ENCODE measurements at regions not wholly inside any gene's neighbourhood (a gene's known extent, or its start where the extent isn't known, plus 50 kb on each side); places are given as distances from the start of the nearest gene placed in this dataset.
"Not testable (repeated sequence)": the region's sequence is repeated elsewhere in the genome, so short reads cannot be mapped to it uniquely, and the experiment has no call there.

GRCh38 chr7:10501206-10501884 is 472.3 kb upstream of the PHF14 start:
- DNase-seq, result not testable (repeated sequence)

- no peak for DNase-seq
Measured at GRCh38 chr7:10507032-10507431, 466.6 kb upstream of the PHF14 start.

DNA sequence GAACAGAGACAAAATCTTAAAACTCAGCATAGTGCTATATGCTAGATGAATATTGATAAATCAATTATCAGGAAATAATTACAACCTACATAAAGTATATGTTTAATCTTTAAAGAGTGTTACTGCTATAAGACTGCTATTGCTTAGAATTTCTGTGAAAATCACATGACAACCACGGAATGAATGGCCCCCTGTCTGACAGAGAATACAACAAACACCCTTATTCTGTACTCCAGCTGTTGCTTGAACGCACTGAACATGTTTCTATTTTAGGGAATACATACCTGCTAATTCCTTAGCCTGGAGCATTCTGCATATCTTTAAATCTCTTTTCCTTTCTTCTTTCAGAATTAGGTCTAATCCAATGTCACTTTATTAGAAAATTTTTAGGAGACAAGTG is 452.4 kb upstream of the PHF14 start:
- DNase-seq, result no peak

DNA sequence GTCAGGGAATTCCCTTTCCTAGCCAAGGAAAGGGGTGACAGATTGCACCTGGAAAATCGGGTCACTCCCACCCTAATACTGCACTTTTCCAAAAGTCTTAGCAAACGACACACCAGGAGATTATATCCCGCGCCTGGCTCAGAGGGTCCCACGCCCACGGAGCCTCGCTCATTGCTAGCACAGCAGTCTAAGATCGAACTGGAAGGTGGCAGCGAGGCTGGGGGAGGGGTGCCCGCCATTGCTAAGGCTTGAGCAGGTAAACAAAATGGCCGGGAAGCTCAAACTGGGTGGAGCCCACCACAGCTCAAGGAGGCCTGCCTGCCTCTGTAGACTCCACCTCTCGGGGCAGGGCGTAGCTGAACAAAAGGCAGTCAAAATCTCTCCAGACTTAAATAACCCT is 440.2 kb upstream of the PHF14 start:
- DNase-seq, result not testable (repeated sequence)

DNA sequence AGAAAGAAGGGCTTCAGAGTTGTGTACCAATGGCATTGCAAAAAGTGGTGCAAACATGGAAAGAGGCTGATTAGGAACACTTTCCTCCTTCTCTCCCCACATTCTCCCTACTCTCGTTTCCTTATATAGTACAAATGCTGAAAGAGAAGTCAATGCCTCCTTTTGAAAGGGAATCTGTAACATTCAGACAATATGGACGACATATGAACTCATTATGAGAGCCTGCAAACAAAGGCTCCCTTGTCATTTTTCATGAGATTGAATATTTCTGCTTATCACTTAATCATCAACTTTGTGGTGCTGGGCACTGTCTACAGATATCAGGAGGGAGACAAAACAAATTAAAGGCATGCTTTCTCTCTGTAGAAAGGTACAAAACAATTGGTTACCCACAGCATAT is 437.1 kb upstream of the PHF14 start:
- DNase-seq, result no peak

- no peak for DNase-seq
Measured at GRCh38 chr7:10537764-10538163, 435.9 kb upstream of the PHF14 start.

DNA sequence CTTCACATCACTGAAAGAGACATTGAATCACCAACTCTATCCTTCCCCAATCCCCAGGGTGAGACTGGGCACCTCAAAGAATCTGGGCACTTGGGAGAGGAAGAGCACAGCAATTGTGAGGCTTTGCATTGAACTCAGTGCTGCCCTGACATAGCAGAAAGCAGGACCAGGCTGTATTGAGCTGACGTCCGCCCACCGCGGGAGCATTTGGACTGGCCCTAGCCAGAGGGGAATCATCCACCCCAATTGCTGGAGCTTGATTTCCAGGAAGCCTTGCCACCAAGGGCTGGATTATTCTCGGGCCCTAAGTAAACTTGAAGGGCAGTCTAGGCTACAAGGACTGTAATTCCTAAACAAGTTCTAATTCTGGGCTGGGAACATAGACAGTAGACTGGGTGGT is 416.3 kb upstream of the PHF14 start:
- DNase-seq, result no peak

GRCh38 chr7:10560497-10560896 is 413.2 kb upstream of the PHF14 start:
- DNase-seq, result no peak

DNA sequence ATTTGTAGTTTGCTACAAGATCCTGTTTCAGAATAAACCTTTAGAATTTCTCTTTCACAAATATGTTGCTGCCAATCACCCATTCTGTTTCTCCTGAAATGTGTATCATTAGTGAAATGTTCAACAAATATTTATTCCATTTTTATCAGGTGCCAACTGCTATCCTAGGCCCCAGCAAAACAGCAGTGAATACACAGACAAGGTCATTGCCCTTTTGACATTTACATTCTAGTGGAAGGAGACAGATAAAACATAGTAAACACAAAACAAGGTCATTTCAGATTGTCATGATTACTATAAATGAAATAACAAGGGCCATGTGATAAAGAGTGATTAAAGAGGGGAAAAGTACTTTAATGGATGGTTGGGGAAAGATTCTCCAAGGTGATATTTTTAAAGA is 404.8 kb upstream of the PHF14 start:
- no peak for DNase-seq

DNA sequence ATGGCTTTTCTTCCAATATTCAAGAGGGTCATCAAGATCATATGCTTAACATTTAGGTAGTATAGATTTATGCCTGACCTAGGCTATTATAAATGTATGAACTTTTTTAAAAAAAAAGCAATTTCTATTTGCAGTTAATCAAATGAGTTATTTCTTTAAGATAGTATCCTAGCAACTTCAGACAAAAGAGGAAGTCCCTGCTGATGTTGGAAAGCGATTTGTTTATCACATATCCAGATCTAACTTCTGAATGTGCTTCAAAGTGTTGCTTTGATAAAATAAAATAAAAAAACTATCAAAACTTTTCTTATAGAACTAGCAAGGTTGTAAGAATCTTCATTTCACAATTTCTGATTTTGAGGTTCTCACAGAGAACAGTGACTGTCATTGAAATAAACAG is 401.9 kb upstream of the PHF14 start:
- no peak for DNase-seq

DNA sequence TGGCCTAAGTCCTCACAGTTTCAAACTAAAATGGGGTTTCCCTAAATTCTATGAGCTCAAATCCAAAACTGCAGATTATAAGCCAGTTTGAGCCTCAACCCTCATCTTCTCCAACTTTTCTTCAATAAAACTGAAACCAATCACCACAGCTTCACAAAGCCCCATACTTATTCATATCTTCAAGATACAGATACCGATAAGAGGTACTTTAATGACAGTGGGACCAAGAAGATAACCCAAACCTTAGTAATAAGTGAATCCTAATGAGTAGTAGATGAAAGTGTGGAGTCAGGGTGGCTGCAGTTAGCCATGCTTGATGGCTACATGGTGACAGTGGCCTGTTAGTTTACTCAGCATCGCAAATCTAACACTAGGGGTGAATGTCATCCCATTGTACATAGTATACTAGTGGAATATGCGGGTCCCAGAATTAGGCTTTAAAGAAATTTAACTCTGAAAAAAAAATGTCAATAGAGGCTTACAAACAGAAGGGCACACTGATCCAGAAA is 395.8 kb upstream of the PHF14 start:
- no peak for DNase-seq

- DNase-seq, result no peak
Measured at GRCh38 chr7:10579561-10579960, 394.1 kb upstream of the PHF14 start.

GRCh38 chr7:10584886-10585285 is 388.8 kb upstream of the PHF14 start:
- DNase-seq, result no peak

- DNase-seq, result no peak
Measured at GRCh38 chr7:10588084-10588483, 385.6 kb upstream of the PHF14 start.

DNA sequence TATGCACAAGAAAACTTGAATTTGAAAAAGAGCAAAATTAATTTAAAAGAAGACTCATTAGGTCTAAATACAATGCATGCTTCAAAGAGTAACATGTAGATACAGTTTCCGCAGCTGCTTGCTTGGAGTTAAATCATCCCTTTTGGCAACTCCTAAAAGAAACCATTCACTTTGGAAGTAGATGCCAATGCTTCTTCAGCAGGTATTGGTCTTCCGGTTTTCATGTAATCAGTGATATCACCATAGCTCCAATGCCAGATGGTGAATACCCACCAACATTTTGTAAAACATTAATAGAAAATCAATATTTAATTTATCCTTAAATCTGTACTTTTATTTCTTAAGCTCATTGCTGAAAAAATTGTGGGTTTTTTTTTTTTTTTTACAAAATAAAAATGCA is 381.1 kb upstream of the PHF14 start:
- DNase-seq, result no peak

DNA sequence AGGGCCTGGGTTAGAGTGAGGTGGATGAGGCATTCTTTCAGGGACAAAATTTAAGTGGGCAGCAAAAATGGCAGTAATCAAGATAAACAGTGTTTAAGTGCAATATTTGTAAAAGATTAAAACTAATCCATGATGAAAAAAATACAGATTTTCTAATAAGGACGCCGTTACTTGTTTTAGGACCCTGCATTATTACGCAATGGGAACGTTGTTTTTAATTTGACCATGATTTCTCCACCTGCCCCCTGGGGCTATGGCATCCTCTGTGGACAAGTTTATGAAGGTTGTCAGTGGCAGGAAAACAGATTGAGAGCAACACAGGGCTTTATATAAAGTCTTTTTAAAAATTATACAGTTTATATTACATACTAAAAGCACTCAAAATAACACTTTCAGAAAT is 380.6 kb upstream of the PHF14 start:
- DNase-seq, result no peak

- DNase-seq, result no peak
Measured at GRCh38 chr7:10596827-10597226, 376.8 kb upstream of the PHF14 start.

DNA sequence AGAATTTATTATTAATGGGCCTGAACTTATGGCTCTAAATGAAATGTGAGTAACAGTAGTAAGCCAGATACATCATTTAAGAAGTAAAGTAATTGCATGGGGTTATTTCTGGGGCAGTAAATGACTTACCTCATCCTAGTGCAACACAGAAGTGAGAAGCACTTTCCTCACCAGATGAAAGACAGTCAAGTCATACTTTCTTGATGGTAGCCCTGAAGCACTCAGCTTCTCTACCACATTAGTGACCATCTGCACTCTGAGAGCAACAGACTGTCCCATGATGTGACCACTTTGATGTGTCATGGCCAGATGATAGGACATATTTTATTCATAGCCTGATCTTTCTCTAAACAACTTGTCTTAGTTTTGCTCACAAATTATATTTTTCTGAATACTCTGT is 369.5 kb upstream of the PHF14 start:
- DNase-seq, result no peak

- DNase-seq, result no peak
Measured at GRCh38 chr7:10612950-10613349, 360.7 kb upstream of the PHF14 start.

DNA sequence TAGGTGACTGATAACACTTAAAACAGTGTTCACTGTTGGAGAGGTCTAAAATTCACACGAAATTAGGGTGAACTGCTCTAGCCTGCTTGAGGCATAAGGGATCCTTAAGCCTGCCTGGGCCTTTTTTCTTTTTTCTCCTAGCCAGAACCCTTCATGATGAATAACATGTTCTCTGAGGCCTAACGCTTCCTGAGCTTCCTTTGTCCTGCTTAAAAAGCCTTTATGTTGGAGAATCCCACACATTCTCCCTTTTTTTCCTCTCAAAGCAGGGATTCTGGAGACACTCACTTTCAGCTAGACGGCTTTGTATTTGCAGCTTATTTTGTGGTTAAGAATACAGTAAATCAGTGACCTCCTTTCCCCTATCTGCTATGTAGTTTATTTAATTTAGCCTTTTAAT is 354.7 kb upstream of the PHF14 start:
- no peak for DNase-seq

GRCh38 chr7:10632712-10633111 is 341.0 kb upstream of the PHF14 start:
- no peak for DNase-seq

DNA sequence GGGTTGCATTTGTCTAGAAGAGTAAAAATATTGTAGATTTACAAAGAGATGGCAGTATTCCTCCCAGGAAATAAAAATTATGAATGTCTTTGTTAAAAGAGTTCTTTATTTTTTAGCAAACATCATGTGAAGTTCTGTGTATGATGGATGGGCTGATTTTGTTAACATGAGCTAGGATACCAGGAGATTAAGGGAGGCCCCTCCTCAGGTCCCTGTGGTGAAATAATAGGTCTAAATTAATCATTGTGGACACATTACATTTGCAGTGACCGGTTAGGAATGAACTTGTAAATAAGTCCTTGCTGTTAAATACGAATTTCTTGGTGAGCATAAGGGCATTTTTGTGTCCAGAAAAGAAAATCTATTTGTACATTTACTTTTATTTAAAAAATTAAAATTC is 339.4 kb upstream of the PHF14 start:
- no peak for DNase-seq

- DNase-seq, result no peak
Measured at GRCh38 chr7:10637991-10638390, 335.7 kb upstream of the PHF14 start.

DNA sequence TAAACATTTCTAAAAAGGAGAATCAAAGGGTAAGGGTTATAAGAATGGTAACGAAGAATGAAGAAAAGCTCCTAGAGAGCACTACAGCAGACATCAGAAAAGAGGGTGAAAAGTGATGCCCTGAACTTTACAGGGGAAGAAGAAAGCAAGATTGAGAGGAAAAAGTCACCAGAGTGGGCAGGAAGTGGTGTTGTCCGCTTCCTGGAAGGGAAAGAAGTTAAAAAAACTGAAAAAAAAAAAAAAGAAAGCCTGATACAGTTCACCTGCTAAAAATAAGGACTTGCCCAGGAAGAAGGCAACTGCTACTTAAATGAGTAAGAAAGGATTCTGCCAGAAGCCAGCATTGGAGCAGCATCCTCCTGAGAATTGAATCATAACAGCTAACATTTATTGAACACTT is 330.1 kb upstream of the PHF14 start:
- no peak for DNase-seq

DNA sequence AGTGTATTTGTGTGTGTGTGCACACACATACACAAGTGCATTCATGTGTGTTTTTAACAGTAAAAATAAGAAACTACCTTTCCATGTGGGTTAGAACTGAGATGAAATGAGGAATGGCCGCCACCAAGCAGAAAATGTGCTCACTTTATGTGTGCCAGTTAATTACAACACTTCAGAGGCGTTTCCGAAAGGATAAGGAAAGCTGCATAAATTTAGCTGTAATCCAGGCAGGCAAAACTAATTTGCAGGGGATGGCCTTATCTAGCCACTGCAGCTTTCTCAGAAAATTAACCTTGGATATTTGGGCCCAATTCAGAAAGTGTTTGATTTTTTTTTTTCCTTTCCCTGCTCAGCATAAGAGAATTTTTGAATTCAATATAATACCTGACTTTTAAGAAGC is 328.8 kb upstream of the PHF14 start:
- no peak for DNase-seq
